ENCODE measurements at regions not wholly inside any gene's neighbourhood (a gene's known extent, or its start where the extent isn't known, plus 50 kb on each side); places are given as distances from the start of the nearest gene placed in this dataset.

DNA sequence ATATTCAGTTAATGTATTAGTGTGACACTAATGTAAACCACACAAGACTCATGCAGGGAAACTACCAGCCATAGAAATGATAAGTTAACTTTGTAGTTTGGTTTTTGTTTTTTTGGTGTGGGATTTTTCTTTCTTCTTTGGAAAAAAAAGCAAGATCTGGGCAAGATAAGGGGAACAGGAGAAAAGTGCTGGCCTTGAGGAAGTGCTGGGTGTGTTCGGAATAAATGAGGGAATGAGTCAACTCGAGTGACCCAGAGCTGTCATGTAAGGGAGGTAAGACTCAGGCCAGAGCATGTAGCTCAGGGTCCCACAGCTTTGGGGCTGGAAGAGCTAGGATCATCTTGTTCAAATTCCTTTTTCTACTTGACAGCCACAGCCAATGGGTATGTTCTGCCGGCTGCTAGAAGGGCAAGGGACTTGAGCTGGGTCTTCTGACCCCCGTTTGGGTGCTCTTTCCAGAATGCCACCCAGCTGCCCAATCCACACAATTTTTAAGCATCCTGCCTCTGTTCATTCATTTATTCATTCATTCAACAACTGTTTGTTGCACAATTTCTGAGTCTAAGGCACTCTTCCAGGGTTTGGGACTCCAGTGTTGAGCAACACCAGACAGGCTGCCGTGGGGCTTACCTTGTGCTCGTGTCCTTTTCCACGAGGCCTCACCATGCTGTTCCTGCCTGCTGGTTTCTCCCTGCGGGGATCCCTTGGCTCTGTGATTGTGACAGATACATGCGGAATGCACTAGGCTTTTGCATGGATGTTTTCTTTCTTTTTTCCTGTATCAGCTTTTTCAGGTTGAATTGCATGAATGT, 54.5 kb downstream of the CLDN34 start:
- TF ChIP-seq POLR2A (IDR thresholded peaks at IDR 0.05) (no peak), CTCF (IDR thresholded peaks at IDR 0.05 in 4 of 5, conservative IDR thresholded peaks at IDR 0.05 in 1 of 5) (no peak)
- intact Hi-C loops (cut with DNase I; ENCODE audit: low total_unique reads), result no loop called here
- no peaks in the 10 kb centered on the region for H3K9me3 ChIP-seq
- in situ Hi-C loops (cut with MboI; ENCODE audit: low sequenced_read_pairs in 4 of 4), result no loop called here
- H3K4me3 ChIP-seq, result no peak overlapping the region
- DNase-seq (no peak), ATAC-seq (no peak)
- no peak overlapping the region for H3K27ac ChIP-seq
- no peaks in the 10 kb centered on the region for H3K36me3 ChIP-seq
- no peaks in the 10 kb centered on the region for H3K27me3 ChIP-seq
- peaks cover 0 to 3% of the 10 kb centered on the region in 2 donors for H3K4me1 ChIP-seq

- Histone ChIP-seq H3K27me3 (no peaks in the 10 kb centered on the region), H3K27ac (no peak overlapping the region), H3K9me3 (no peaks in the 10 kb centered on the region), H3K4me3 (no peak overlapping the region), H3K4me1 (peaks cover 0 to 3% of the 10 kb centered on the region in 2 donors), H3K36me3 (no peaks in the 10 kb centered on the region)
- intact Hi-C loops (cut with DNase I; ENCODE audit: low total_unique reads), result no loop called here
- TF ChIP-seq POLR2A (IDR thresholded peaks at IDR 0.05), result no peak
- DNase-seq (no peak), ATAC-seq (no peak)
- in situ Hi-C loops (cut with MboI; ENCODE audit: low sequenced_read_pairs in 4 of 4), result no loop called here
These were observed 55.0 kb downstream of the CLDN34 start for GRCh38 chrX:10022273-10022541.

- H3K9me3 ChIP-seq, result no peaks in the 10 kb centered on the region
- in situ Hi-C loops (cut with MboI; ENCODE audit: low sequenced_read_pairs in 4 of 4) (no loop called here), intact Hi-C loops (cut with DNase I; ENCODE audit: low total_unique reads) (no loop called here)
- ATAC-seq (no peak), DNase-seq (peak in 1 of 2 donors; percentile 50)
- no peaks in the 10 kb centered on the region for H3K36me3 ChIP-seq
- TF ChIP-seq POLR2A (IDR thresholded peaks at IDR 0.05) (no peak), CTCF (IDR thresholded peaks at IDR 0.05 in 4 of 5, conservative IDR thresholded peaks at IDR 0.05 in 1 of 5) (no peak)
- no peak overlapping the region for H3K27ac ChIP-seq
- no peak overlapping the region for H3K4me3 ChIP-seq
- H3K4me1 ChIP-seq, result peaks cover 0 to 3% of the 10 kb centered on the region in 2 donors
- H3K27me3 ChIP-seq, result no peaks in the 10 kb centered on the region
These were observed 55.6 kb downstream of the CLDN34 start for GRCh38 chrX:10022580-10023245.

DNA sequence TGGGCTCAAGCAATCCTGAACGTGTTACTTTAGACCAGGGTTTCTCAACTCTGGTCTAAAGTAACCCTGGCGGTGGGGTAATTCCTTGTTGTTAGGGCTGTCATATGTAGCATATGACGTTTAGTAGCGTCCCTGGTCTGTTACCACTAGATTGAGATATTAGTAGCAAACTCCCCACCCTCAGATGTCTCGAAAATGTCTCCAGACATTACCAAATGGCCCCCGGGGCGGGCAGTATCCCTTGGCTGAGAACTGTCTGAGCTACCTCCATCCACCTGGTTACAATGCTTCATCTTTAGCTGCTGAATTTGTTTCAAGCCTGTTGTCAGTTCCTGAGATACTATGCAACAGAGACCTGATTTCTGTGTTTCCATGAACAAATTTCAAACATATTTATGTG, 56.7 kb downstream of the CLDN34 start:
- intact Hi-C loops (cut with DNase I; ENCODE audit: low total_unique reads) (no loop called here), in situ Hi-C loops (cut with MboI; ENCODE audit: low sequenced_read_pairs in 4 of 4) (no loop called here)
- no peaks in the 10 kb centered on the region for H3K9me3 ChIP-seq
- no peaks in the 10 kb centered on the region for H3K27me3 ChIP-seq
- DNase-seq (no peak), ATAC-seq (no peak)
- no peak overlapping the region for H3K27ac ChIP-seq
- no peak overlapping the region for H3K4me3 ChIP-seq
- no peaks in the 10 kb centered on the region for H3K36me3 ChIP-seq
- H3K4me1 ChIP-seq, result peaks cover 0 to 3% of the 10 kb centered on the region in 2 donors
- TF ChIP-seq CTCF (IDR thresholded peaks at IDR 0.05 in 4 of 5, conservative IDR thresholded peaks at IDR 0.05 in 1 of 5) (no peak), POLR2A (IDR thresholded peaks at IDR 0.05) (no peak)

GRCh38 chrX:10025742-10026493, 58.8 kb downstream of the CLDN34 start:
- DNase-seq (no peak), ATAC-seq (no peak)
- intact Hi-C loops (cut with DNase I; ENCODE audit: low total_unique reads) (no loop called here), in situ Hi-C loops (cut with MboI; ENCODE audit: low sequenced_read_pairs in 4 of 4) (no loop called here)
- Histone ChIP-seq H3K36me3 (no peaks in the 10 kb centered on the region), H3K27me3 (no peaks in the 10 kb centered on the region), H3K4me1 (peaks cover under 1 to 3% of the 10 kb centered on the region in 2 donors), H3K4me3 (no peak overlapping the region), H3K9me3 (no peaks in the 10 kb centered on the region), H3K27ac (no peak overlapping the region)
- TF ChIP-seq CTCF (IDR thresholded peaks at IDR 0.05 in 4 of 5, conservative IDR thresholded peaks at IDR 0.05 in 1 of 5), result no peak
- no peak for TF ChIP-seq POLR2A (IDR thresholded peaks at IDR 0.05)
